ENCODE measurements at regions not wholly inside any gene's neighbourhood (a gene's known extent, or its start where the extent isn't known, plus 50 kb on each side); places are given as distances from the start of the nearest gene placed in this dataset.
A peak's percentile ranks its signal among the peaks of the same experiment; 100 is the strongest.

- TF ChIP-seq EZH2phosphoT487 (IDR thresholded peaks at IDR 0.05; ENCODE audit: insufficient read depth, low read depth) (peak; percentile 76; the same call in 1 of the 2 replicates), EZH2 (IDR thresholded peaks at IDR 0.05; ENCODE audit: insufficient read depth, poor library complexity, severe bottlenecking) (no peak)
Measured at GRCh38 chr1:222073307-222073995, 331.6 kb upstream of the DUSP10 start.

Measured in GM23248 (cell line).